A673 (cell line): ENCODE measurements at regions not wholly inside any gene's neighbourhood (a gene's known extent, or its start where the extent isn't known, plus 50 kb on each side); places are given as distances from the start of the nearest gene placed in this dataset.

ENCODE experiments used
- CTCF ChIP-seq: fragments of 300-800, 200-600 bp; sonication (generic); conservative IDR thresholded peaks from 2 replicates; pipeline ENCODE4 v1.5.1; 2017; ENCODE audit warnings: low read depth, mild to moderate bottlenecking, antibody characterized with exemption, low read length, moderate library complexity, mixed read lengths
- EZH2 ChIP-seq: fragments of 200-600 bp; sonication (generic); IDR thresholded peaks from 2 replicates; pipeline ENCODE4 v1.6.1; 2017; ENCODE audit warnings: borderline replicate concordance, low read depth, mild to moderate bottlenecking, mixed read lengths, antibody characterized with exemption, low read length; ENCODE audit not compliant: poor library complexity, severe bottlenecking

GRCh38 chr10:53687800-53688199 lies 915.2 kb upstream of the MBL2 start:
- no peak for TF ChIP-seq CTCF
- TF ChIP-seq EZH2 = no peak
